Suprapubic skin (tissue), 4 donors: ENCODE measurements at regions not wholly inside any gene's neighbourhood (a gene's known extent, or its start where the extent isn't known, plus 50 kb on each side); places are given as distances from the start of the nearest gene placed in this dataset.

Source experiments
- DNase-seq, 2 donors: peaks; one replicate each; pipeline ENCODE4 v3.0.0-alpha.2; 2019; ENCODE audit warnings: low spot score in 2 of 2
- H3K27ac ChIP-seq: fragments of 200-600 bp; sonication (generic); one replicate; pipeline ENCODE4 v1.5.1; 2019
- H3K27me3 ChIP-seq: fragments of 200-600 bp; sonication (generic); one replicate; pipeline ENCODE4 v1.5.1; 2019
- H3K36me3 ChIP-seq: fragments of 200-600 bp; sonication (generic); one replicate; pipeline ENCODE4 v1.5.1; 2019
- H3K4me1 ChIP-seq: fragments of 200-600 bp; sonication (generic); one replicate; pipeline ENCODE4 v1.5.1; 2019
- H3K4me3 ChIP-seq: fragments of 200-600 bp; sonication (generic); one replicate; pipeline ENCODE4 v1.5.1; 2019; ENCODE audit warnings: mild to moderate bottlenecking
- H3K9me3 ChIP-seq: fragments of 200-600 bp; sonication (generic); one replicate; pipeline ENCODE4 v1.5.1; 2019
- CTCF ChIP-seq, 2 donors: fragments of 200-600 bp in 1 of 2; fragments of 450-650 bp in 1 of 2; sonication (generic) in 1 of 2; IDR thresholded peaks; one replicate each; pipeline ENCODE4 v1.5.1; 2016 to 2019; ENCODE audit warnings: antibody characterized with exemption in 2 of 2, mild to moderate bottlenecking in 1 of 2, moderate library complexity in 1 of 2
- EP300 ChIP-seq: sonication (generic); formaldehyde crosslinking; IDR thresholded peaks from one replicate; pipeline ENCODE4 v1.6.1; 2017; ENCODE audit warnings: antibody characterized with exemption
- POLR2A ChIP-seq, 2 donors: fragments of 450-650 bp; IDR thresholded peaks; one replicate each; pipeline ENCODE4 v1.6.1; 2017; ENCODE audit warnings: antibody characterized with exemption in 2 of 2, mild to moderate bottlenecking in 2 of 2, moderate library complexity in 2 of 2
- POLR2AphosphoS5 ChIP-seq, 3 donors: sonication (generic); formaldehyde crosslinking; IDR thresholded peaks; one replicate each; pipeline ENCODE4 v1.6.1; 2017; ENCODE audit warnings: antibody characterized with exemption in 3 of 3
- WGBS: methylation state at CpG from one replicate; pipeline ENCODE4 v1.1.5; 2018; 5-methylcytosine and 5-hydroxymethylcytosine counted together

- no peak for DNase-seq
- Histone ChIP-seq H3K4me3 (no peak overlapping the region), H3K36me3 (no peaks in the 10 kb centered on the region), H3K27ac (no peak overlapping the region), H3K4me1 (no peaks in the 10 kb centered on the region), H3K27me3 (peaks cover 7% of the 10 kb centered on the region), H3K9me3 (no peaks in the 10 kb centered on the region)
- TF ChIP-seq POLR2A (IDR thresholded peaks at IDR 0.05): no peak
- WGBS: 89% methylated on average over 1 of the region's 1 CpG
These were observed 66.9 kb upstream of the MC3R start for GRCh38 chr20:56181583-56181982.

GRCh38 chr20:56187534-56188165 lies 60.9 kb upstream of the MC3R start:
- 26% methylated on average over 7 of the region's 7 CpGs for WGBS
- no peaks in the 10 kb centered on the region for H3K9me3 ChIP-seq
- no peaks in the 10 kb centered on the region for H3K4me1 ChIP-seq
- no peaks in the 10 kb centered on the region for H3K27me3 ChIP-seq
- H3K4me3 ChIP-seq: no peak overlapping the region
- DNase-seq: no peak
- no peak overlapping the region for H3K27ac ChIP-seq
- no peaks in the 10 kb centered on the region for H3K36me3 ChIP-seq
- TF ChIP-seq CTCF (IDR thresholded peaks at IDR 0.05): no peak
- no peak for TF ChIP-seq POLR2AphosphoS5 (IDR thresholded peaks at IDR 0.05)
- no peak for TF ChIP-seq EP300
- TF ChIP-seq POLR2A (IDR thresholded peaks at IDR 0.05): no peak

- Histone ChIP-seq H3K36me3 (no peaks in the 10 kb centered on the region), H3K27me3 (no peaks in the 10 kb centered on the region), H3K9me3 (no peaks in the 10 kb centered on the region), H3K4me3 (no peak overlapping the region), H3K27ac (no peak overlapping the region), H3K4me1 (no peaks in the 10 kb centered on the region)
- DNase-seq: no peak
- TF ChIP-seq EP300 (no peak), POLR2AphosphoS5 (IDR thresholded peaks at IDR 0.05) (no peak), POLR2A (IDR thresholded peaks at IDR 0.05) (no peak), CTCF (IDR thresholded peaks at IDR 0.05) (no peak)
- WGBS: 41% methylated on average over 5 of the region's 5 CpGs
These were observed 54.5 kb upstream of the MC3R start for GRCh38 chr20:56194042-56194441.

- H3K27ac ChIP-seq: no peak overlapping the region
- H3K4me1 ChIP-seq: no peaks in the 10 kb centered on the region
- no peaks in the 10 kb centered on the region for H3K27me3 ChIP-seq
- TF ChIP-seq POLR2AphosphoS5 (IDR thresholded peaks at IDR 0.05) (no peak), CTCF (IDR thresholded peaks at IDR 0.05) (no peak), EP300 (no peak), POLR2A (IDR thresholded peaks at IDR 0.05) (no peak)
- peaks cover 9% of the 10 kb centered on the region for H3K9me3 ChIP-seq
- 34% methylated on average over 2 of the region's 2 CpGs for whole genome bisulfite sequencing
- DNase-seq: no peak
- no peaks in the 10 kb centered on the region for H3K36me3 ChIP-seq
- H3K4me3 ChIP-seq: no peak overlapping the region
These were observed 52.6 kb upstream of the MC3R start for GRCh38 chr20:56195946-56196345.
